Activated T-cell treated with anti-CD3 and anti-CD28 coated beads, Interleukin-2, amount 50 U/mL, for 4 hours (primary cell): ENCODE measurements at regions not wholly inside any gene's neighbourhood (a gene's known extent, or its start where the extent isn't known, plus 50 kb on each side); places are given as distances from the start of the nearest gene placed in this dataset.

Experiments used
- ATAC-seq, 2 donors: fragments of 200-7000 bp; cut with Tn5 transposase; one replicate each; pipeline ENCODE4 v1.10.0; 2021
- DNase-seq: peaks from one replicate; pipeline ENCODE4 v3.0.0-alpha.2; 2020
- H3K27me3 Mint-ChIP-seq: one replicate; pipeline ENCODE4 v1.8.0; 2021; ENCODE audit warnings: low read depth, mixed read lengths
- H3K36me3 Mint-ChIP-seq: one replicate; pipeline ENCODE4 v1.8.0; 2022; ENCODE audit warnings: mixed read lengths; ENCODE audit not compliant: insufficient read depth
- H3K4me1 Mint-ChIP-seq: one replicate; pipeline ENCODE4 v1.8.0; 2021; ENCODE audit warnings: low read depth, mixed read lengths
- H3K4me3 Mint-ChIP-seq: one replicate; pipeline ENCODE4 v1.8.0; 2021; ENCODE audit warnings: mild to moderate bottlenecking, moderate library complexity, mixed read lengths
- H3K9me3 Mint-ChIP-seq: one replicate; pipeline ENCODE4 v1.8.0; 2021; ENCODE audit warnings: mixed read lengths

- Mint-ChIP-seq H3K27me3 (no peaks in the 10 kb centered on the region), H3K4me3 (no peak overlapping the region), H3K9me3 (no peaks in the 10 kb centered on the region), H3K36me3 (no peaks in the 10 kb centered on the region), H3K4me1 (no peaks in the 10 kb centered on the region)
- no peak for ATAC-seq
- no peak for DNase-seq
Measured at GRCh38 chr7:22625251-22625650, 101.7 kb upstream of the IL6 start.

DNA sequence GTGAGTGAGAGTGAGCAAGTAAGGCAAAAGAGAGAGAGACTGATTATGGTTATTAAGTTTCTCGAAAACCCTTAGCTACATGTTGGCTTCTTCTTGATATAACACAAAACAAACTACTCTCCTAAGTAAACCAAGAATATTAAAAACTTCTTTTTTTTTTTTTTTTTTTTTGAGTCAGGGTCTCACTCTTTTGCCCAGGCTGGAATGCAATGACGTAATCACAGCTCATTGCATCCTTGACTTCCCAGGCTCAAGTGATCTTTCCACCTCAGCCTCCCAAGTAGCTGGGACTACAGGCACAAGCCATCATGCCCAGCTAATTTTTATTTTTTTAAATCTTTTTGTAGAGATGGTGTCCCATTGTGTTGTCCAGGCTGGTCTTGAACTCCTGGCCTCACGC is 102.2 kb upstream of the IL6 start:
- Mint-ChIP-seq H3K36me3 (no peaks in the 10 kb centered on the region), H3K9me3 (no peaks in the 10 kb centered on the region), H3K27me3 (no peaks in the 10 kb centered on the region), H3K4me1 (no peaks in the 10 kb centered on the region), H3K4me3 (no peak overlapping the region)
- DNase-seq (no peak), ATAC-seq (no peak)

DNA sequence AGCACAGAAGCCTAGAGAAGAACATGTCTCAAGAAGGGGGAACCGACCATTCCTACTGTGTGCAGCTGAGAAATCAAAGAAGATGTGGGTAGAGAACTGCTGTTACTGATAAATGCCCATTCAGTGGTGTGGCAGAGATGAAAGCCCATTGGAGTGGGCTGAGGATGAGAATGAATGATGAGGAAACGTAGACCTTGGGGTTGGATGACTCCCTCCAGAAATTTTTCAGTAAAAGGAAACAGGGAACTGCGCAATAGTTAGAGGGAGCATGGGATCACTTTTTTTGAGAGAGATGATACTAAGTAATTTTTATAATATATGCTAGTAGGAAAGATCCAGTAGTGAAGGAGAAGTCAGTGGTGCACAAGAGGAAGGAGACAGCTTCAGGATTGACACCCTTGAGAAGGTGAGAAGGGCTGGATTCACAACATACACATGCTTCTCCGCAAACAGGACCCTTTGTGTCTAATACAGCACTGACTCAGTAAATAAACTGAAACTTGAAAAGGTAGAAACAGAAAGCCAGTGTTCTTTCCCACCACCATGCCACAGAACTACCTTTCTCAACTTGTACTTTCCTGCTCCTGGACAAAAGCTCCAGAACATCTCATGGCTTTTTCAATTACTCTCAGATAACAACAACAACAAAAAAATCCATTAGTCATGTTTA is 104.7 kb upstream of the IL6 start:
- Mint-ChIP-seq H3K4me3 (no peak overlapping the region), H3K27me3 (no peaks in the 10 kb centered on the region), H3K9me3 (peaks cover 11% of the 10 kb centered on the region), H3K36me3 (no peaks in the 10 kb centered on the region), H3K4me1 (no peaks in the 10 kb centered on the region)
- ATAC-seq (no peak), DNase-seq (no peak)

DNA sequence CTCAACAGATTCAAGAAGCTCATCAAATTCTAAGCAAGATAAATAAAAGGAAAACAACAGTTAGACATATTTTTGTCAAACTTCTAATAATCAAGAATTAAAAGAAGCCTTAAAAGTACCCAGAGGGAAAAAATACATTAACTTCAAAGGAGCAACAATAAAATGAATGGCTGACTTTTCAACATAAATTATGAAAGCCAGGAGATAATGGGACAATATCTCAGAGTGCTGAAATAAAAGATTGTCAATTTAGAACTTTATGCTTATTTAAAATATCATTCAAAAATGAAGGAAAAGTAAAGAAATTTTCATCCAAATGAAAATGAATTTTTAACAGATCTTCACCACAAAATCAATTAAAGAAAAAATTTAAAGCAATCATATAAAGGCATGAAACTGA is 108.5 kb upstream of the IL6 start:
- no peaks in the 10 kb centered on the region for H3K4me1 Mint-ChIP-seq
- no peak for DNase-seq

DNA sequence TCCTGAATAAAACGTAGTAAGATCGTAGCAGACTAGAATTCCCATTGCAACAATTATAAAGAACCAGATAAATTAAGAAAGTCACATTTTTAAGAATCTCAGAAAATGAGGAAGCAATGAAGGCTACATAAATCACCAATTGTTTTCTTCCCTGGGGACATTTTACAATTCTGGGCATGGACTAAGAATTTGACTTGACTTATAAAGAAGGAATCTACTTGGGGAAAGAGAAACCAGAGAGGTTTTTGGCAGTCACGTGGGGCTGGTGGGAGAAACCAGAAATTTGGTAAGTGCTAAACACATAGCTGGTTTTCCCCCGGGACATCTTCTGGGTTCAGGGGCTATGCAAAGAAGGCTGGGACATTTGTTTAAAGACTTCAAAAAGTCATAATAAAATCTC is 109.8 kb upstream of the IL6 start:
- peaks cover 9% of the 10 kb centered on the region for H3K27me3 Mint-ChIP-seq
- no peak overlapping the region for H3K4me3 Mint-ChIP-seq
- DNase-seq (no peak), ATAC-seq (no peak)
- H3K9me3 Mint-ChIP-seq, result peaks cover 23% of the 10 kb centered on the region
- H3K36me3 Mint-ChIP-seq, result no peaks in the 10 kb centered on the region
- H3K4me1 Mint-ChIP-seq, result no peaks in the 10 kb centered on the region

More for the DNA sequence above, 108.5 kb upstream of the IL6 start:
- ATAC-seq, result no peak
- Mint-ChIP-seq H3K36me3 (no peaks in the 10 kb centered on the region), H3K9me3 (peaks cover 23% of the 10 kb centered on the region), H3K27me3 (peaks cover 4% of the 10 kb centered on the region), H3K4me3 (no peak overlapping the region)

- Mint-ChIP-seq H3K27me3 (peaks cover 15% of the 10 kb centered on the region), H3K9me3 (peaks cover 22% of the 10 kb centered on the region), H3K36me3 (no peaks in the 10 kb centered on the region), H3K4me3 (no peak overlapping the region), H3K4me1 (no peaks in the 10 kb centered on the region)
- DNase-seq (no peak), ATAC-seq (no peak)
Measured at GRCh38 chr7:22613496-22613895, 113.5 kb upstream of the IL6 start.

GRCh38 chr7:22612776-22613175 is 112.8 kb upstream of the STEAP1B start:
- H3K27me3 Mint-ChIP-seq, result peaks cover 15% of the 10 kb centered on the region
- DNase-seq (no peak), ATAC-seq (no peak)
- no peaks in the 10 kb centered on the region for H3K4me1 Mint-ChIP-seq
- peaks cover 15% of the 10 kb centered on the region for H3K9me3 Mint-ChIP-seq
- no peak overlapping the region for H3K4me3 Mint-ChIP-seq
- no peaks in the 10 kb centered on the region for H3K36me3 Mint-ChIP-seq

DNA sequence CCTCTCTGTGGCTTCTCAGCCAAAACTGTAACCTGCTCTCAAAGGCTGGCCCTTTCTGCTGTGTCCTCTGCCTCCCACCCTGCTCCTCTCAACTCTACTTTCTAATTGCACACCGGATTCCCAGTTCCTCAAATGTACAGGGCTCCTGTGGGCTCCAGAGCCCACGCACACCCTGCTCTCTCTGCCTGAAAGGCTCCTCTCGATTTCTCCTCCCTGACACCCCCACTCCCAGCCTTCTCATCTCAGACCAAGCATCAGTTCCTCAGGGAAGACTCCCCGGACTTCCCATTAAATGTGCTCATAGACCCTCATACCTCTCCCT is 111.7 kb upstream of the STEAP1B start:
- Mint-ChIP-seq H3K9me3 (peaks cover 6% of the 10 kb centered on the region), H3K4me1 (no peaks in the 10 kb centered on the region)

DNA sequence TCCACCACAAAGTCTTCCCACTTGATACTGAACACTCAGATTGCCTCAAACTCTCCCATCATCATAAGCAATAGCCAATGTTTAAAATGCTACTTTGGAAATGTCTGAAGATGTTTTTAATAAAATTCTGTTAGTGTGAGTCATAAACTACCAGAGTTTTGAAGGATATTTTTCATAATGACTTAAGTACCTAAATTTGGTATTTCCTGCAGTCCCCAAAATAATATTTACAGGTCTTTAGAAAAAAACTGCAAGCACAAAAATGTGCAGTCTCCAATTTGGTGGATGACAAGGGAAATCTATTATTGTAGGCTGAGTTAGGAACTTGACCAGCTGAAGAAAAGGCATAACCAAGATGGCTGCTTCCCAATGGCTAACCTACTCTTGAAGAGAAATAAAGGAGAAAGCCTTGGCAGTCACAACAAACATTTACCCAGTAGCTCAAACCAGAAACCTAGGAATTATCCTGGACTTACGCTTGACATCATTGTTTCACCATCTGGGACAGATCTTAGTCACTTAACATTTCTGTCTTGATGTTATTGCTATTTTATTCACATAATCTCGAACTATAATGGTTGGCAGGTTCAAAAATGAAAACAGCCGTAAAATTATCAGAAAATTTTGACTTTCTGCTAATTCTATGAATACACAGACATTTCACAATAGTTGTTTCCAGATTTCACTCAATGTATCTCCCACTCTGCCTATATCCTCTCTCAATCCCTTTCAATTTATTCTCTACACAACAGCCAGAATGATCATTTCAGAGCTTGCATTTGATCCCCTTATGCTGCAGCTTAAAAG is 111.2 kb upstream of the STEAP1B start:
- Mint-ChIP-seq H3K4me3 (no peak overlapping the region), H3K9me3 (peaks cover 5% of the 10 kb centered on the region), H3K27me3 (peaks cover 15% of the 10 kb centered on the region), H3K4me1 (no peaks in the 10 kb centered on the region), H3K36me3 (no peaks in the 10 kb centered on the region)
- DNase-seq, result no peak
- no peak for ATAC-seq

More for the DNA sequence above, 111.7 kb upstream of the STEAP1B start:
- ATAC-seq (no peak), DNase-seq (no peak)
- Mint-ChIP-seq H3K36me3 (no peaks in the 10 kb centered on the region), H3K27me3 (peaks cover 15% of the 10 kb centered on the region), H3K4me3 (no peak overlapping the region)

DNA sequence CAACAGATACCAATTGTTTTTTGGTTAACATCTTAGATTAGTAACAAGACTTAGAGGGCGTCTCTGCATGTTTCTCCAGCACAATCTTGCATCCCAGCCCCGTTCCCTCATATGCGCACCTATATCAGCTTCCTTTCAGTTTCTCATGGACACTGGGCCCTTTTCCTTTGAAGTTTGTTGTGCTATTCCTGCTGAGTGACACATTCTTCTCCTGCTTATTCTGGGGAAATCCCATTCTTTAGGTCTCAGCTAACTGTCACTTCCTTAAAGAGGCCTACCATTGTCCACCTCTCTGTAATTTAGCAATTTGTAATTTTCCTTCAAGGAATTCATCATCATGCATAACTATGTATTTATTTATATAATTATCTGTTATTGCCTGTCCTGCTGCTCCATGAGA is 110.3 kb upstream of the STEAP1B start:
- ATAC-seq, result no peak
- H3K9me3 Mint-ChIP-seq, result peaks cover 2% of the 10 kb centered on the region
- H3K4me3 Mint-ChIP-seq, result no peak overlapping the region
- no peak for DNase-seq
- no peaks in the 10 kb centered on the region for H3K36me3 Mint-ChIP-seq
- peaks cover 15% of the 10 kb centered on the region for H3K27me3 Mint-ChIP-seq
- no peaks in the 10 kb centered on the region for H3K4me1 Mint-ChIP-seq

DNA sequence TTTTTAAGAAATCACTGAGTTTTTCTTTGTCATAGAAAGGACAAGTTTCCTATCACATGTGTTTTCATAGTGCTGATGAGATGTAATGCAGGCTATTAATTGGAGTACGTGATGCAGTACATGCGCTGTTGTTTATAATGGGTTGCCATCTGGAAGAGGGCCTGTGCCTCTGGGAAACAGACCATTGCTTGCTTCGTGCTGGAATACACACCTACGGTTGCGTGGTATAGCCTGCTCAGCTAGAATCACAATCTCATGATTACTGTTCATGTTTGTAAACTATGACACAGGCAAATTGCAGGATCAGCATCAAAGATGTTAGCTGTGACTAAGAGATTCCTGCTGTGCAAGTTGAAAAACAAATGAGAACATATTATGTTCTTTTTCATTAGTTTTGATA is 107.2 kb upstream of the STEAP1B start:
- Mint-ChIP-seq H3K9me3 (no peaks in the 10 kb centered on the region), H3K4me1 (no peaks in the 10 kb centered on the region), H3K4me3 (no peak overlapping the region), H3K36me3 (no peaks in the 10 kb centered on the region), H3K27me3 (peaks cover 12% of the 10 kb centered on the region)
- ATAC-seq, result no peak
- no peak for DNase-seq

DNA sequence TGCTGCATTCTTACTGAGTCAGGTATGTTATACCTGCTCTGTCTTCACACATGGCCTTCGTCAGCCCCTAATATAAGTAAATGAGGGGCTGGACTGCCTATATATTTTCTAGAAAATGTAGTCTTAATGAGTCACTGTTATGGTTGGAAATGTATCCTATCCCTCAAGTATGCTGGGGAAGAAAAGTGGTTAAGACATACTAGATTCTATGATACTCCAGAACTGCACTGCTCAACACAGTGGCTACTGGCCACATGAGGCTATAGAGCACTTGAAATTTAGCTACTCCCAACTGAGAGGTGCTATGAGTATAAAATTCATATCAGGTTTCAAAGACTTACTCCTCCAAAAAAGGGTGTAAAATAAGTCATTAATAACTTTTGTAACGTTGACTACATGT is 104.3 kb upstream of the STEAP1B start:
- ATAC-seq (no peak), DNase-seq (no peak)
- no peaks in the 10 kb centered on the region for H3K36me3 Mint-ChIP-seq
- no peaks in the 10 kb centered on the region for H3K4me1 Mint-ChIP-seq
- no peak overlapping the region for H3K4me3 Mint-ChIP-seq
- no peaks in the 10 kb centered on the region for H3K9me3 Mint-ChIP-seq
- peaks cover 8% of the 10 kb centered on the region for H3K27me3 Mint-ChIP-seq

- DNase-seq (no peak), ATAC-seq (no peak)
- no peaks in the 10 kb centered on the region for H3K36me3 Mint-ChIP-seq
- no peaks in the 10 kb centered on the region for H3K4me1 Mint-ChIP-seq
- no peak overlapping the region for H3K4me3 Mint-ChIP-seq
- peaks cover 11% of the 10 kb centered on the region for H3K27me3 Mint-ChIP-seq
- H3K9me3 Mint-ChIP-seq, result no peaks in the 10 kb centered on the region
Measured at GRCh38 chr7:22601812-22602565, 102.0 kb upstream of the STEAP1B start.

GRCh38 chr7:22601408-22601807 is 101.4 kb upstream of the STEAP1B start:
- DNase-seq (no peak), ATAC-seq (no peak)
- no peak overlapping the region for H3K4me3 Mint-ChIP-seq
- peaks cover 11% of the 10 kb centered on the region for H3K27me3 Mint-ChIP-seq
- no peaks in the 10 kb centered on the region for H3K9me3 Mint-ChIP-seq
- no peaks in the 10 kb centered on the region for H3K4me1 Mint-ChIP-seq
- H3K36me3 Mint-ChIP-seq, result no peaks in the 10 kb centered on the region

DNA sequence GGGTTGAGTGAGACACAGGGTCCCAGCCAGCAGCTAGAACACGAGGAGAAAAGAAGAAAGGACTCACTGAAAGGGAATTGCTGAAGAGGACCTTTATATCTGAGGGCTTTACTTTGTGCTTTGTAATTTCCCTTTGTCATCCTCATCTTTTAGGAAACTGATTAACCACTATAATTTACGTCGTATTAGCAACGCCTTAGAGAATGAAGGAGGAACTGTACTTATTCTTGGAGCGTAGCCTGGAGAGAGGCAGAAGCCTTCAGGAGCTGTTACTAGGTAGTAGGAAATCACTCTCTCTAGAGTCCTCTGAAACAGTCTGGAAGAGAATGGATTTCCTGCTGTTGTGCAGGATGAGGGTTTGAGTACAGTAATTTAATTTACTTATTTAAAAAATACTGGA is 101.0 kb upstream of the STEAP1B start:
- ATAC-seq (no peak), DNase-seq (no peak)
- peaks cover 11% of the 10 kb centered on the region for H3K27me3 Mint-ChIP-seq
- H3K4me3 Mint-ChIP-seq, result no peak overlapping the region
- H3K9me3 Mint-ChIP-seq, result no peaks in the 10 kb centered on the region
- no peaks in the 10 kb centered on the region for H3K4me1 Mint-ChIP-seq
- H3K36me3 Mint-ChIP-seq, result no peaks in the 10 kb centered on the region
